ENCODE measurements at regions not wholly inside any gene's neighbourhood (a gene's known extent, or its start where the extent isn't known, plus 50 kb on each side); places are given as distances from the start of the nearest gene placed in this dataset.

GRCh38 chr1:14180738-14181137, 417.7 kb upstream of the KAZN start:
- Mint-ChIP-seq H3K27me3 (ENCODE audit: low read depth) (peaks cover 12% of the 10 kb centered on the region), H3K27ac (no peak overlapping the region), H3K9me3 (no peaks in the 10 kb centered on the region), H3K36me3 (ENCODE audit: low read depth) (no peaks in the 10 kb centered on the region), H3K4me3 (no peak overlapping the region), H3K4me1 (ENCODE audit: low read depth) (no peaks in the 10 kb centered on the region)
- no peak for DNase-seq (ENCODE audit: low spot score)

- Mint-ChIP-seq H3K4me1 (ENCODE audit: low read depth) (no peaks in the 10 kb centered on the region), H3K9me3 (no peaks in the 10 kb centered on the region), H3K4me3 (no peak overlapping the region), H3K36me3 (ENCODE audit: low read depth) (no peaks in the 10 kb centered on the region), H3K27ac (no peak overlapping the region), H3K27me3 (ENCODE audit: low read depth) (peaks cover 12% of the 10 kb centered on the region)
- no peak for DNase-seq (ENCODE audit: low spot score)
Observed at GRCh38 chr1:14181191-14181795, 417.2 kb upstream of the KAZN start.

- no peaks in the 10 kb centered on the region for H3K36me3 Mint-ChIP-seq (ENCODE audit: low read depth)
- DNase-seq (ENCODE audit: low spot score), result no peak
Observed at GRCh38 chr1:14182856-14183255, 415.6 kb upstream of the KAZN start.

GRCh38 chr1:14183329-14183728, 415.2 kb upstream of the KAZN start:
- H3K9me3 Mint-ChIP-seq, result no peaks in the 10 kb centered on the region
- H3K36me3 Mint-ChIP-seq (ENCODE audit: low read depth), result no peaks in the 10 kb centered on the region
- peaks cover 12% of the 10 kb centered on the region for H3K27me3 Mint-ChIP-seq (ENCODE audit: low read depth)
- no peak overlapping the region for H3K4me3 Mint-ChIP-seq
- no peaks in the 10 kb centered on the region for H3K4me1 Mint-ChIP-seq (ENCODE audit: low read depth)
- no peak for DNase-seq (ENCODE audit: low spot score)
- H3K27ac Mint-ChIP-seq, result no peak overlapping the region

More at GRCh38 chr1:14182856-14183255, 415.6 kb upstream of the KAZN start:
- Mint-ChIP-seq H3K27ac (no peak overlapping the region), H3K9me3 (no peaks in the 10 kb centered on the region), H3K4me1 (ENCODE audit: low read depth) (no peaks in the 10 kb centered on the region), H3K4me3 (no peak overlapping the region), H3K27me3 (ENCODE audit: low read depth) (peaks cover 12% of the 10 kb centered on the region)

GRCh38 chr1:14184454-14184853, 414.0 kb upstream of the KAZN start:
- H3K9me3 Mint-ChIP-seq, result no peaks in the 10 kb centered on the region
- no peak overlapping the region for H3K27ac Mint-ChIP-seq
- H3K4me3 Mint-ChIP-seq, result no peak overlapping the region
- H3K27me3 Mint-ChIP-seq (ENCODE audit: low read depth), result peaks cover 12% of the 10 kb centered on the region
- no peaks in the 10 kb centered on the region for H3K4me1 Mint-ChIP-seq (ENCODE audit: low read depth)
- no peaks in the 10 kb centered on the region for H3K36me3 Mint-ChIP-seq (ENCODE audit: low read depth)
- DNase-seq (ENCODE audit: low spot score), result no peak

GRCh38 chr1:14189381-14189780, 409.1 kb upstream of the KAZN start:
- Mint-ChIP-seq H3K9me3 (no peaks in the 10 kb centered on the region), H3K27me3 (ENCODE audit: low read depth) (no peaks in the 10 kb centered on the region), H3K27ac (no peak overlapping the region), H3K36me3 (ENCODE audit: low read depth) (no peaks in the 10 kb centered on the region), H3K4me3 (no peak overlapping the region), H3K4me1 (ENCODE audit: low read depth) (no peaks in the 10 kb centered on the region)
- DNase-seq (ENCODE audit: low spot score), result no peak

- Mint-ChIP-seq H3K4me1 (ENCODE audit: low read depth) (no peaks in the 10 kb centered on the region), H3K27me3 (ENCODE audit: low read depth) (no peaks in the 10 kb centered on the region), H3K4me3 (no peak overlapping the region), H3K27ac (no peak overlapping the region), H3K36me3 (ENCODE audit: low read depth) (no peaks in the 10 kb centered on the region), H3K9me3 (no peaks in the 10 kb centered on the region)
- DNase-seq (ENCODE audit: low spot score), result no peak
Observed at GRCh38 chr1:14190508-14190907, 408.0 kb upstream of the KAZN start.

GRCh38 chr1:14194511-14194910, 404.0 kb upstream of the KAZN start:
- H3K36me3 Mint-ChIP-seq (ENCODE audit: low read depth), result no peaks in the 10 kb centered on the region
- no peak overlapping the region for H3K4me3 Mint-ChIP-seq
- no peak overlapping the region for H3K27ac Mint-ChIP-seq
- H3K4me1 Mint-ChIP-seq (ENCODE audit: low read depth), result no peaks in the 10 kb centered on the region
- no peaks in the 10 kb centered on the region for H3K27me3 Mint-ChIP-seq (ENCODE audit: low read depth)
- no peaks in the 10 kb centered on the region for H3K9me3 Mint-ChIP-seq
- no peak for DNase-seq (ENCODE audit: low spot score)

- no peaks in the 10 kb centered on the region for H3K27me3 Mint-ChIP-seq (ENCODE audit: low read depth)
Observed at GRCh38 chr1:14205066-14205465, 393.4 kb upstream of the KAZN start.

GRCh38 chr1:14215151-14215550, 383.3 kb upstream of the KAZN start:
- H3K27ac Mint-ChIP-seq, result no peak overlapping the region
- no peaks in the 10 kb centered on the region for H3K27me3 Mint-ChIP-seq (ENCODE audit: low read depth)
- no peaks in the 10 kb centered on the region for H3K4me1 Mint-ChIP-seq (ENCODE audit: low read depth)
- no peaks in the 10 kb centered on the region for H3K36me3 Mint-ChIP-seq (ENCODE audit: low read depth)
- DNase-seq (ENCODE audit: low spot score), result no peak
- H3K9me3 Mint-ChIP-seq, result peaks cover 18% of the 10 kb centered on the region
- H3K4me3 Mint-ChIP-seq, result no peak overlapping the region

More at GRCh38 chr1:14205066-14205465, 393.4 kb upstream of the KAZN start:
- Mint-ChIP-seq H3K4me1 (ENCODE audit: low read depth) (no peaks in the 10 kb centered on the region), H3K36me3 (ENCODE audit: low read depth) (no peaks in the 10 kb centered on the region), H3K9me3 (no peaks in the 10 kb centered on the region), H3K27ac (no peak overlapping the region), H3K4me3 (no peak overlapping the region)
- DNase-seq (ENCODE audit: low spot score), result no peak

- Mint-ChIP-seq H3K27ac (no peak overlapping the region), H3K9me3 (peaks cover 18% of the 10 kb centered on the region), H3K4me1 (ENCODE audit: low read depth) (no peaks in the 10 kb centered on the region), H3K36me3 (ENCODE audit: low read depth) (no peaks in the 10 kb centered on the region), H3K4me3 (no peak overlapping the region), H3K27me3 (ENCODE audit: low read depth) (no peaks in the 10 kb centered on the region)
- DNase-seq (ENCODE audit: low spot score), result no peak
Observed at GRCh38 chr1:14217384-14217783, 381.1 kb upstream of the KAZN start.

GRCh38 chr1:14220324-14220723, 378.2 kb upstream of the KAZN start:
- Mint-ChIP-seq H3K36me3 (ENCODE audit: low read depth) (no peaks in the 10 kb centered on the region), H3K4me1 (ENCODE audit: low read depth) (no peaks in the 10 kb centered on the region), H3K27ac (no peak overlapping the region), H3K9me3 (peaks cover 15% of the 10 kb centered on the region), H3K4me3 (no peak overlapping the region), H3K27me3 (ENCODE audit: low read depth) (no peaks in the 10 kb centered on the region)
- DNase-seq (ENCODE audit: low spot score), result no peak

- Mint-ChIP-seq H3K4me1 (ENCODE audit: low read depth) (no peaks in the 10 kb centered on the region), H3K27ac (no peak overlapping the region), H3K4me3 (no peak overlapping the region), H3K9me3 (peaks cover 15% of the 10 kb centered on the region), H3K27me3 (ENCODE audit: low read depth) (no peaks in the 10 kb centered on the region), H3K36me3 (ENCODE audit: low read depth) (no peaks in the 10 kb centered on the region)
- no peak for DNase-seq (ENCODE audit: low spot score)
Observed at GRCh38 chr1:14220811-14221210, 377.7 kb upstream of the KAZN start.

- Mint-ChIP-seq H3K27me3 (ENCODE audit: low read depth) (no peaks in the 10 kb centered on the region), H3K36me3 (ENCODE audit: low read depth) (no peaks in the 10 kb centered on the region), H3K4me1 (ENCODE audit: low read depth) (no peaks in the 10 kb centered on the region), H3K4me3 (no peak overlapping the region), H3K27ac (no peak overlapping the region), H3K9me3 (peaks cover 10% of the 10 kb centered on the region)
- DNase-seq (ENCODE audit: low spot score), result no peak
Observed at GRCh38 chr1:14222086-14222485, 376.4 kb upstream of the KAZN start.

GRCh38 chr1:14228677-14229076, 369.8 kb upstream of the KAZN start:
- H3K27ac Mint-ChIP-seq, result no peak overlapping the region
- H3K27me3 Mint-ChIP-seq (ENCODE audit: low read depth), result no peaks in the 10 kb centered on the region
- H3K4me3 Mint-ChIP-seq, result no peak overlapping the region
- DNase-seq (ENCODE audit: low spot score), result no peak
- no peaks in the 10 kb centered on the region for H3K9me3 Mint-ChIP-seq
- H3K36me3 Mint-ChIP-seq (ENCODE audit: low read depth), result no peaks in the 10 kb centered on the region
- H3K4me1 Mint-ChIP-seq (ENCODE audit: low read depth), result no peaks in the 10 kb centered on the region
